CD4-positive, alpha-beta T cell treated with Interleukin-6 at 100 ng/mL for 8 hours (primary cell): ENCODE measurements at regions not wholly inside any gene's neighbourhood (a gene's known extent, or its start where the extent isn't known, plus 50 kb on each side); places are given as distances from the start of the nearest gene placed in this dataset.
A peak's percentile ranks its signal among the peaks of the same experiment; 100 is the strongest.

Experiments
- DNase-seq: peaks from one replicate; pipeline ENCODE4 v3.0.0-alpha.2; 2020; ENCODE audit warnings: mixed read lengths, low spot score

DNA sequence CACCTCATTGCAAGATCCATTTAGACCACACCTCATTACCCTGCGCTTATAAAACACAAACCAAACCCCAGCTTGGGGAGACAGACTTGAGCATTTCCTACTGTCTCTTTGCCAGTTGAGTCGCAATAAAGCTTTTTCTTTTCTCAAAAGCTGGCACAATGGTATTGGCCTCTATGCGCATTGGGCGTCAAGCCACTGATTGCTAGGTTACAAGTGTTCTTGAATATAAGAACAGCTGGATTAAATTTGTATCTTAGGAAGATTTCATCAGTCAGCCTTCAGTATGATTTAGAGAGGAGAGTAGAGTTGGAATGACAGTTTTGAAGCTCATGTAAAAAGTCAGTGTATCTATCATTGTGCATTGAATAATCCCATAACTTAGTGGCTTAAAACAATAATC, 84.9 kb upstream of the RAB4A start:
- DNase-seq: no peak

DNA sequence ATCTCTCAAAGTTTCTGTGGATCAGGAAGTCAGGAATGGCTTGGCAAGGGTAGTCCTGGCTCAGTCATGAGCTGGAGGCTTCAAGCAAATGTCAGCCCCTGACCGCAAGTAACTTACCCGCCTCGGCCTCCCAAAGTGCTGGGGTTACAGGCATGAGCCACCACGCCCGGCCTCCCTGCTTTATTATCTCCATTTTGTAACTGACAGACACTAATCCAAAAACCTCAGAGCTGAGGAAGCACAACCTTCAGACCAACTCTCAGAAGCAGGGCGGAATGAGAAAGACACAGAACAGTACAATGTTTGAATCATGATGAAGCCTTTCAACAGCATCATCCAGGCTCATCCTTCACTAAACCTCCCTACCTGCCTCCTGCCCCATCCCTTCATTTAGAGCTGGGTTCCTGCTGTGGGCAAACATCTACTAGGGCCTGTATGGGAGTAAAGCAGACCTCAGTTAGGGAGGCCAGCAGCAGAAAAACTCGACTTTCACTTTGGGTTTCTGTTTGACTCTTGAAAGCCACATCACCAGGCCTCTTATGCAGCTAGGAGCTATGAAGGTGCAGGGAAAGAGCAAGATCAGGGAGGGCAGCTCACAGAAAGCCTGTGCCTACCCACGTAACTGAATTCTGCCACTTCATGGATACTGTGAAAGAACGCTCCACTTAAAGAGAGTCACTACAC, 84.4 kb upstream of the RAB4A start:
- DNase-seq: no peak

DNA sequence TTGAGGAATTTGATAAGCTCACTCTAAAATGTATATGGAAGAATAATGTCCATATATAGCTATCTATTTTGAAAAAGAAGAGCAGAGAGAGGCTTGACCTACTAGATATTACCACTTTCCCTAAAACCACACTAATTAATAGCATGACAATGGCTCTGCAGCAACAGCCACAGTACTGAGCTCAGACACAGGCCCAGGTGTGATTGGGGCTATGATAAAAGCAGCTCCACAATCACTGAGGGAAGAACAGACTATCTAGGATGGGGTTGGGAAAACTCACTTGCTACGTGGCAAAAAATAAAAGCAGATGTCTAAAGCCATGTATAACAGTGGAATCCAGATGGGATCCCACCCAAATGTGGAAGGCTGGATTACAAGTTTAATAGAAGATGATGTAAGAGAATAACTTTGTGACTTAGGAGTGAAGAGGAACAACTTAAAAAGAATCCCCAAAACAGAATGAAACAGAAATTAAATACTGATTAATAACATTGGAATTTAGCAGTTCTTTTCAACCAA, 80.8 kb upstream of the RAB4A start:
- DNase-seq: no peak

DNA sequence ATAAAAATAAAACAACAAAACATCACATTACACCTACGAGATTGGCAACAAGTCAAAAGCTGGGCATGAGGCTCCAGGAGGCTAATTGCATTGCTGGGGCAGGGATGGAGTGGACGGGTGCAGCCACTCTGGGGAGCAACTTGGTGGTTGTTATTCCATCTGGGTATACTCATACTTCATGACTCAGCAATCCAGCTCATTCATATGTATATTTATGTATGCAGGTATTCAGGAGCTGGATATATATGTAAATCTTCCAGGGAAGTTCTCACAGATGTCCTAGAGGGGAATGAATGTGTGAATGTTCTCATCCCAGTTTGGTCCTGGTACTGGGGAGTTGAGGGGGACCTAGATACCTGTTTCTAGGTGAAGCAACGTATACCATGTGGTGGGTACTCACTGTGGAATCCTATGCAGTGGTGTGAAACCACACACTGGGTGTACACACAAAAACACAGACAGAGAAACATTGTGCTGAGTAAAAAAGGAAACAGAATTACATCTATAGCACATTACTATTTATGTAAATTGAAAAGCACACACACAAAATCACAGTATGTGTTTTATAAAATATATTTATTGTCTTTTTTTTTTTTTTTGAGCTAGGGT, 79.7 kb upstream of the RAB4A start:
- no peak for DNase-seq

- no peak for DNase-seq
Observed at GRCh38 chr1:229192031-229192430, 78.9 kb upstream of the RAB4A start.

GRCh38 chr1:229192853-229193252, 78.1 kb upstream of the RAB4A start:
- no peak for DNase-seq

GRCh38 chr1:229194096-229194495, 76.8 kb upstream of the RAB4A start:
- no peak for DNase-seq

DNA sequence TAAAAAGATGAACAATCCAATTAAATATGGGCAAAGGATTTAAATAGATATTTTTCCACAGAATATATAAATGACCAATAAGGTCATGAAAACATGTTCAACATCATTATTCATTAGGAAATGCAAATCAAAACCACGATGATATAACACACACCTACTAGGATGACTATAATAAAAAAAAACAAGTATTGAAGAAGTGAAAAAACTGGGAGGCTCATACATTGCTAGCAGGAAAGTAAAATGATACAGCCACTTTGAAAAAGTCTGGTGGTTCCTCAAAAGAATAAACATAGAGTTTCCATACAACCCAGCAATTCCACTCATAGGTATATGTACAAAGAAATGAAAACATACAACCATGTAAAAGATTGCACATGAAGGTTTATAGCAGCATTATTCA, 75.7 kb upstream of the RAB4A start:
- no peak for DNase-seq

- no peak for DNase-seq
Observed at GRCh38 chr1:229196404-229197264, 74.3 kb upstream of the RAB4A start.

DNA sequence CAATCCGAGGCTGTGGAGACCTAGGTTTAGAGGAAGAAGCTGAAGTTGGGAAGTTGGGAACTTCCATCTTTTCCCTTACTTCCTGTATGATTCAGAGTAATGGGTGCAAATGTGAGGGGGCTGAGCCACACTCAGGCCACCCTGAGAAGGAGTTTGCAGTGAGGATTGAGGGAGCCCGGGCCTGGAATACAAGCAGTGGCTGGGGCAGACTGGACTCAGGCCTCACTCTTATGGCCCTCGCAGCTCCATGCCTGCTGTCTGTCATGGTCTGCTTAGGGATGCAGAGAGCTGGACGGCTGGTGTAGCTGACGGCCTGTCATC, 73.7 kb upstream of the RAB4A start:
- DNase-seq: no peak

GRCh38 chr1:229199261-229200243, 71.4 kb upstream of the RAB4A start:
- peak; percentile 14 for DNase-seq

DNA sequence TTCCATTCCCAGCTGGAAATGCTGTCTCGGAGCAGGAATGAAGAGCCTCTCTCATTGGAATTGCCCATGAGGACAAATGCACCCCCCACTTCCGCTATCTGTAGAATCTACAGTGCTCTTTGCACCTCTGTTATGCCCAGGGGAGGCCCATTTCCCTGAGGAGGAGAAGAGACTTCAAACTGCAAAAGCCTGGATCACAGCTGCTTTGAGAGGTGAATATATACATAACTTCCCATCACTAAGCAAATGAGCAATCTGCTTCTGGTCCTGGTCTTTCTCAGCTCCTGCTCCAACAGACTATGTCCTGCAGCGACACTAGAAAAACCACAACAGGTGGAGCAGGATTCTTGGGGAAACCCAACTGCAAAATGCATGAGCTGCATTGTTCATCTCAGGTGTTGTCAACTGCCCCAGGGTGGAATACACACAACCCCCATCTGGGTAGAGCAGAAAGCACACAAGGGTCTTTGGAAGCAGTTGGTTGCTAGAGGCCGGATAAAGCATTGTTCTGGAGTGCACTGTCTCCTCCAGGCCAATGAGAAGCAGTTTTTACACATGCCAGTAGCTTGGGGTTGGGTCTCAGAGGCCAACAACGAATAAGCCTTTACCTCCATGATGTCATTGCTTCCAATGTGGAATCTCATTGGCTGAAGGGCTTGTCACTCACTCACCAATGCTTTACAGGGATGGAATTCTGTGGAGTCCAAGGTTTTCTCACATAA, 67.7 kb upstream of the RAB4A start:
- no peak for DNase-seq

DNA sequence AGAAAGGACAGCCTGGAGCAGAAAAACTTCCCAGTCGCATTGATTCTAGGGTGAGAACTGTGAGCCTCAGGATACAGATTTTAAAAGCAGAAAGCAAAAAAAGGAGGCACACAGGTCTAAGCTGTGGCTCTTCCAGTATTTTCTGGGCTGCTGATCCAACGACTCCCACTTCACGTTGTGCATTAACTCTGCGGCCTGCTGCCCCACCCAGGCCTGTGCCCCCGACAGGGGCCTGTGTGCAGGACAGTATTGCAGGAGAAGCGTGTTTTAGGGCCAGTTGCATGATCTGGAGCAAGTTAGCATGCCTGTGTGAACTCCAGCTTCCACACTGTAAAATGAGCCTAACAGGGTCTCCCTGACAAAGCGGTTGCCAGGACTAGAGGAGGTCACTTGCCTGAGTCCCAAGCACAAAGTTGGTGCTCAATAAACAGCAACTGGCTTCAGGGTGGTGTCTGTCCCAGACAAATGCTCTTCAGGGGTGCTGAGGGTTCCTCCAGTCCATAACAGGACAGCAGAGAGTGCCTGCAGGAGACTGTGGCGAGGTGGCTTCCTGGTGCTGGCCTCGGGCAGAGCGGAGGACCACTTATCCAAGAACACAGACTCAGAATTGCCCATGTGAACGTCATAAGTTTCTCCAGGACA, 66.8 kb upstream of the RAB4A start:
- no peak for DNase-seq

DNA sequence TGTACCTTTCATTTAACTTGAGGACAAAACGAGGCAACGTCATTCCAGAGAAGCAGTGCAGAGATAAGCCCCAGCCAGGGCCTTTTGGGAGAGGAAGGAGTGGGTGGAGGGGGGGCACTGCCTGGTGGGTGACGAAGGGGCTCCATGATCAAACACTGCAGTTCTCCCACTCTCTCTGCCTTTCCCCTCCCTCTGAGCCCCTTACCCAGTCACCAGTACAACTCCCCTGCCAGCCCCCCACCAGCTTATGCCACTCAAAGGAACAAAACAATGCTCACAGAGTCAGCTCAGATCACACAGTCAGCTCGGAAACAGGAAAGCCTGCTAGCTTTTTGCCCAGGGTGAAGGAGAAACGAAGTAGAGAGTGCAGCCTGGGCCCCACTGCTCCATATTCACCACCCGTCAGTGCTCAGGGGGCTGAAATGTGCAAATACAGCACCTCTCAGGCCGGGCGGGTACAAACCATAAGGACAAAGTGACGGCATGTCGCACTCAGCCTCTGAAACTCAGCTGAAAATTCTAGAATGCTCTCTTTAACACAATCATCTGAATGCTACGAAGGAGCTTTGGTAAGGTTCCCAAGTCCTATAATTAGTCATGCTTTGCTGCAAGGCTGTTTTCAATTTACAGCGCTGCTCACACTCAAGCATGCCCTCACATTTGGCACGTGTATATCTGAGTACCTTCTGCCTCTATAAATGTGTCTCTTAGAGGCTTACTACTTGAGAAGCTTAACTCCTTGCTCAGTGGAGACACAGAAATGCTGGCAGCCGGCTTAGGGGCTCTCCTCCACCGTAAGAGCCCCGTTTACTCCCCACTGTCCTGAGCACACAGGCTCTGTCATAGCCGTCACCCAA, 65.8 kb upstream of the RAB4A start:
- no peak for DNase-seq

DNA sequence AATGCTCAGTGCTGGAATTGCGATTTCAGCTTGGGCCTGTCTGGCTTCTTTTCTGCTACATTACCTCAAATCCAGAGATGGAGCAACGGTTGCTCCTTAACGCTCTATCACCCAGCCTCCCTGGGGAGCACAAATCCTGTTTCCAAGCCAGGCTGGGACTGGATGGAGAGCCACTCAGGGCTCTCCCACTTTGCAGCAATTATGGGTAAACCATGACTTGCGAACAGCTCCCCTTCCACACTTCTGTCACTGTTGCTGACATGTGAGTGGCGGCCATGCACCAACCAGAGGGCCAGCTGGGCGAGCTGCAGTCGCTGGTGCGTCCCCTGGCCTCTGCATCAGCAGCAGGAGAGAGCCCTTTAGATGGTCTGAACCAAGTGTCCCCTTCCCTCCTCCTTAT, 65.1 kb upstream of the RAB4A start:
- DNase-seq: no peak

- DNase-seq: no peak
Observed at GRCh38 chr1:229207916-229208315, 63.0 kb upstream of the RAB4A start.

DNA sequence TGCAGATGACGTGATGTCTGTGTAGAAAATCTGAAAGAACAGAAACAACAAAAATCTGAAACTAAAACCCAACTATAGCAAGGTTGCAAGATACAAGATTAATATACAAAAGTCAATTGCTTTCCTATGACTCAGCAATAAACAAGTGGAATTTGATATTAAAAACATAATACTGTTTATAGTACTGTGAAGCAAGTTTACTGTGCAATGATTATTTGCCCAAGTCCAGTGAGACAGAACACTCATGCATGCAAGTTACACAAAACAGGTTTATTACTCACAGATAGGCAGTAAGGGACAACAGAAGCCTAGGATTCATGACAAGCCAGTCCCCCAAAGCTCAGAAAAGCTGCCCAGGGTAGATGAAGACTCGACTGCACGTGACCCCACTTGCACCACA, 62.4 kb upstream of the RAB4A start:
- no peak for DNase-seq

DNA sequence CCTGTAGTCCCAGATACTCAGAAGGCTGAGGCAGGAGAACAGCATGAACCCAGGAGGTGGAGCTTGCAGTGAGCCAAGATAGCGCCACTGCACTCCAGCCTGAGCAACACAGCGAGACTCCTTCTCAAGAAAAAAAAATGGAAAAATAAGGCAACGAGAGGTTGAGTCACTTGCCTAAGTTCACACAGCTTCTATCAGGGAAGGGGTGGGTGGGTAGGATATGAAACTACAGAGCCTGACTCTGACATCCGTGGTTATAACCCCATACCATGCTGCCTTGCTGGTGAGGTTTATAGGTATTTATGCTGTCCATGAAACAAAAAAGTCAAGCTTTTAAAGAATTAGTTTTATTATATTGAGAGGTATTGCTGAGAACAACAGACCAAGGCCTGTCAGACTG, 61.5 kb upstream of the RAB4A start:
- no peak for DNase-seq

GRCh38 chr1:229209816-229210215, 61.1 kb upstream of the RAB4A start:
- DNase-seq: no peak

GRCh38 chr1:229210844-229211243, 60.1 kb upstream of the RAB4A start:
- no peak for DNase-seq
